Smooth muscle cell (in vitro differentiated cells): ENCODE measurements at regions not wholly inside any gene's neighbourhood (a gene's known extent, or its start where the extent isn't known, plus 50 kb on each side); places are given as distances from the start of the nearest gene placed in this dataset.

Source experiments
- DNase-seq: peaks from one replicate; lab custom pipeline; 2025; ENCODE audit not compliant: unreplicated experiment; lab: John Stamatoyannopoulos, UW
- H2AFZ ChIP-seq: fragments of 200-600 bp; sonication (generic); 2 replicates; pipeline ENCODE4 v1.6.0; 2016; ENCODE audit warnings: antibody characterized with exemption, low read depth, mild to moderate bottlenecking
- H3F3A ChIP-seq: fragments of 200-600 bp; sonication (generic); 2 replicates; pipeline ENCODE4 v1.6.0; 2017; ENCODE audit warnings: antibody characterized with exemption, low read depth
- H3K27ac ChIP-seq: fragments of 200-600 bp; sonication (generic); 2 replicates; pipeline ENCODE4 v1.5.1; 2016; ENCODE audit warnings: low read depth, mild to moderate bottlenecking
- H3K27me3 ChIP-seq: fragments of 200-600 bp; sonication (generic); 2 replicates; pipeline ENCODE4 v1.6.1; 2016; ENCODE audit warnings: low read depth, mild to moderate bottlenecking
- H3K36me3 ChIP-seq: fragments of 200-600 bp; sonication (generic); 2 replicates; pipeline ENCODE4 v1.5.1; 2016; ENCODE audit warnings: low read depth
- H3K4me1 ChIP-seq: fragments of 200-600 bp; sonication (generic); 2 replicates; pipeline ENCODE4 v1.5.1; 2016; ENCODE audit warnings: low read depth
- H3K4me2 ChIP-seq: fragments of 200-600 bp; sonication (generic); 2 replicates; pipeline ENCODE4 v1.6.0; 2016; ENCODE audit warnings: mild to moderate bottlenecking
- H3K4me3 ChIP-seq: fragments of 200-600 bp; sonication (generic); 2 replicates; pipeline ENCODE4 v1.5.1; 2016; ENCODE audit warnings: mild to moderate bottlenecking
- H3K79me2 ChIP-seq: fragments of 200-600 bp; sonication (generic); 2 replicates; pipeline ENCODE4 v1.6.0; 2016; ENCODE audit warnings: low read depth, mild to moderate bottlenecking
- H3K9ac ChIP-seq: fragments of 200-600 bp; sonication (generic); 2 replicates; pipeline ENCODE4 v1.6.0; 2016; ENCODE audit warnings: low read depth
- H3K9me3 ChIP-seq: fragments of 200-600 bp; sonication (generic); replicated peaks from 2 replicates; pipeline ENCODE4 v1.5.1; 2016; ENCODE audit warnings: low read depth
- H4K20me1 ChIP-seq: fragments of 200-600 bp; sonication (generic); 2 replicates; pipeline ENCODE4 v1.6.0; 2016; ENCODE audit warnings: low read depth
- CTCF ChIP-seq: fragments of 200-600 bp; sonication (generic); IDR thresholded peaks from 2 replicates; pipeline ENCODE4 v1.5.1; 2017; ENCODE audit warnings: borderline replicate concordance, mild to moderate bottlenecking, antibody characterized with exemption; ENCODE audit not compliant: insufficient read depth, poor library complexity, severe bottlenecking
- WGBS: methylation state at CpG from one replicate; pipeline ENCODE4 v1.1.7; 2016; ENCODE audit warnings: low lambda C conversion rate; 5-methylcytosine and 5-hydroxymethylcytosine counted together

GRCh38 chr2:16285813-16286510 is 345.6 kb downstream of the MYCN start:
- Histone ChIP-seq H2AFZ (no peak overlapping the region), H3K27me3 (peaks cover 42% of the 10 kb centered on the region), H3K36me3 (no peaks in the 10 kb centered on the region), H3K4me3 (no peak overlapping the region), H3K4me1 (no peaks in the 10 kb centered on the region), H3K9me3 (no peaks in the 10 kb centered on the region), H3K4me2 (no peak overlapping the region), H3K79me2 (no peaks in the 10 kb centered on the region), H3K27ac (no peak overlapping the region), H3F3A (no peaks in the 10 kb centered on the region), H3K9ac (no peak overlapping the region), H4K20me1 (no peaks in the 10 kb centered on the region)
- no peak for TF ChIP-seq CTCF
- 89% methylated on average over 7 of the region's 7 CpGs for WGBS
- no peak for DNase-seq

- H3K27ac ChIP-seq = no peak overlapping the region
- 72% methylated on average over 12 of the region's 12 CpGs for WGBS
- no peak overlapping the region for H2AFZ ChIP-seq
Measured at GRCh38 chr2:16284941-16285625, 344.7 kb downstream of the MYCN start.

GRCh38 chr2:16283071-16283850 is 342.9 kb downstream of the MYCN start:
- Histone ChIP-seq H3K9ac (no peak overlapping the region), H3K4me3 (no peak overlapping the region), H3K36me3 (no peaks in the 10 kb centered on the region), H4K20me1 (no peaks in the 10 kb centered on the region), H2AFZ (no peak overlapping the region), H3K27ac (no peak overlapping the region), H3K4me1 (no peaks in the 10 kb centered on the region), H3K4me2 (no peak overlapping the region), H3K27me3 (peaks cover 21% of the 10 kb centered on the region), H3F3A (no peaks in the 10 kb centered on the region), H3K9me3 (no peaks in the 10 kb centered on the region), H3K79me2 (no peaks in the 10 kb centered on the region)
- DNase-seq = no peak
- no peak for TF ChIP-seq CTCF
- 83% methylated on average over 10 of the region's 10 CpGs for WGBS

More at GRCh38 chr2:16284941-16285625, 344.7 kb downstream of the MYCN start:
- peaks cover 33% of the 10 kb centered on the region for H3K27me3 ChIP-seq
- no peaks in the 10 kb centered on the region for H4K20me1 ChIP-seq
- no peak overlapping the region for H3K9ac ChIP-seq
- no peak overlapping the region for H3K4me2 ChIP-seq
- H3K4me1 ChIP-seq = no peaks in the 10 kb centered on the region
- H3F3A ChIP-seq = no peaks in the 10 kb centered on the region
- H3K9me3 ChIP-seq = no peaks in the 10 kb centered on the region
- no peaks in the 10 kb centered on the region for H3K36me3 ChIP-seq
- no peak overlapping the region for H3K4me3 ChIP-seq
- DNase-seq = no peak
- H3K79me2 ChIP-seq = no peaks in the 10 kb centered on the region
- TF ChIP-seq CTCF = no peak
